ENCODE measurements at regions not wholly inside any gene's neighbourhood (a gene's known extent, or its start where the extent isn't known, plus 50 kb on each side); places are given as distances from the start of the nearest gene placed in this dataset.

- CTCF ChIA-PET: no interaction called here
- intact Hi-C loops (cut with micrococcal nuclease): no loop called here
- BruUV-seq (replicated peaks): no TSS peak
These were observed 163.4 kb upstream of the C1orf174 start for GRCh38 chr1:4063516-4063915.

DNA sequence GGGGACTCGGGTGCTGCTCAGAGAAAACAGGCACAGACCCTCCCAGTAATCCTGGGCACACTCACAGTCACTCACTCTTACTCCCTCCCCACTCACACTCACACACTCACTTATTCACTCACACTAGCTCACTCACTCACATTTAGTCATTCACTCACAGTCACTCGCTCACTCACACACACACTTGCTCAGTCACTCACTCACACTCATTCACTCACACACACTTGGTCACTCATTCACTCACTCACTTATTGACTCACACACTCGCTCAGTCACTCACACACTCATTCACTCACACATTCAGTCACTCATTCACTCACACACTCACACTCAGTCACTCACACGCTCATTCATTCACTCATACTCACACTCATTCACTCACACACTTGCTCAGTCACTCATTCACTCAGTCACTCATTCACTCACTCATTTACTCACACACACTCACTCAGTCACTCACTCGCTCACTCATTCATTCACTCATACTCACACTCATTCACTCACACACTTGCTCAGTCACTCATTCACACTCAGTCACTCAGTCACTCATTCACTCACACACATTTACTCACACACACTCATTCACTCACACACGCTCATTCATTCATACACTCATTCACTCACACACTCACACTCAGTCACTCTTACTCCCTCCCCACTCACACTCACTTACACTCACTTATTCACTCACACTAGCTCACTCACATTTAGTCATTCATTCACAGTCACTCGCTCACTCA, 164.2 kb upstream of the C1orf174 start:
- CTCF ChIA-PET: no interaction called here
- Mint-ChIP-seq H3K9me3 (ENCODE audit: unreplicated experiment) (no peaks in the 10 kb centered on the region), H3K4me3 (ENCODE audit: unreplicated experiment) (no peak overlapping the region), H3K4me1 (ENCODE audit: insufficient read depth, unreplicated experiment) (no peaks in the 10 kb centered on the region), H3K27ac (ENCODE audit: low read depth, unreplicated experiment) (no peak overlapping the region), H3K27me3 (ENCODE audit: insufficient read depth, unreplicated experiment) (no peaks in the 10 kb centered on the region), H3K36me3 (ENCODE audit: insufficient read depth, unreplicated experiment) (no peaks in the 10 kb centered on the region)
- intact Hi-C loops (cut with micrococcal nuclease): no loop called here
- no peak for TF ChIP-seq CTCF (IDR thresholded peaks at IDR 0.05; ENCODE audit: unreplicated experiment)
- POLR2A ChIA-PET: no interaction called here
- no TSS peak for BruUV-seq (replicated peaks)
- no peak for DNase-seq (ENCODE audit: unreplicated experiment)

More at GRCh38 chr1:4063516-4063915, 163.4 kb upstream of the C1orf174 start:
- Mint-ChIP-seq H3K9me3 (ENCODE audit: unreplicated experiment) (no peaks in the 10 kb centered on the region), H3K27me3 (ENCODE audit: insufficient read depth, unreplicated experiment) (no peaks in the 10 kb centered on the region), H3K27ac (ENCODE audit: low read depth, unreplicated experiment) (no peak overlapping the region), H3K36me3 (ENCODE audit: insufficient read depth, unreplicated experiment) (no peaks in the 10 kb centered on the region), H3K4me3 (ENCODE audit: unreplicated experiment) (no peak overlapping the region), H3K4me1 (ENCODE audit: insufficient read depth, unreplicated experiment) (no peaks in the 10 kb centered on the region)
- POLR2A ChIA-PET: interaction anchor here (0.7 kb wide), 1 partner anchor 605 kb away, joined by 4 read pairs; no protein-coding TSS in a partner anchor
- no peak for DNase-seq (ENCODE audit: unreplicated experiment)
- no peak for TF ChIP-seq CTCF (IDR thresholded peaks at IDR 0.05; ENCODE audit: unreplicated experiment)

DNA sequence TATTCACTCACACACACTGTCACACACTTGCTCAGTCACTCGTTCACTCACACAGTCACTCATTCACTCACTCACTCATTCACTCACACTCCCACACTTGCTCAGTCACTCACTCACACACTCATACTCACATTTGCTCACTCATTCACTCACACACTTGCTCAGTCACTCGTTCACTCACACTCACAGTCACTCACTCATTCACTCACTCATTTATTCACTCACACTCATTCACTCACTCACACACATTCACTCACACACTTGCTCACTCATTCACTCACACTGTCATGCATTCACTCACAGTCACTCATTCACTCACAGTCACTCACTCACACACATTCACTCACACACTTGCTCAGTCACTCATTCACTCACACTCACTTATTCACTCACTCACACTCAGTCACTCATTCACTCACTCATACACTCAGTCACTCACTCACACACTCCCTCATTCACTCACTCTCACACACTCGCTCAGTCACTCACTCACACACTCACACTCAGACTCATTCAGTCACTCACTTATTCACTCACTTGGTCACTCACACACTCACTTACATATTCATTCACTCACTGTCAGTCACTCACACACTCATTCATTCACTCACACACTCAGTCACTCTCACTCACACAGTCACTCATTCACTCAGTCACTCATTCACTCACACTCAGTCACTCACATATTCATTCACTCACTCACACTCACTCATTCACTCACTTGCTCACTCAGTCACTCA, 167.0 kb upstream of the C1orf174 start:
- DNase-seq (ENCODE audit: unreplicated experiment): no peak
- Mint-ChIP-seq H3K4me1 (ENCODE audit: insufficient read depth, unreplicated experiment) (no peaks in the 10 kb centered on the region), H3K27ac (ENCODE audit: low read depth, unreplicated experiment) (no peak overlapping the region), H3K4me3 (ENCODE audit: unreplicated experiment) (no peak overlapping the region), H3K9me3 (ENCODE audit: unreplicated experiment) (peaks cover 7% of the 10 kb centered on the region), H3K36me3 (ENCODE audit: insufficient read depth, unreplicated experiment) (no peaks in the 10 kb centered on the region), H3K27me3 (ENCODE audit: insufficient read depth, unreplicated experiment) (no peaks in the 10 kb centered on the region)
- no peak for TF ChIP-seq CTCF (IDR thresholded peaks at IDR 0.05; ENCODE audit: unreplicated experiment)
- POLR2A ChIA-PET: no interaction called here
- intact Hi-C loops (cut with micrococcal nuclease): no loop called here
- CTCF ChIA-PET: no interaction called here
- no TSS peak for BruUV-seq (replicated peaks)

- intact Hi-C loops (cut with micrococcal nuclease): no loop called here
- Mint-ChIP-seq H3K27me3 (ENCODE audit: insufficient read depth, unreplicated experiment) (no peaks in the 10 kb centered on the region), H3K36me3 (ENCODE audit: insufficient read depth, unreplicated experiment) (no peaks in the 10 kb centered on the region), H3K4me1 (ENCODE audit: insufficient read depth, unreplicated experiment) (no peaks in the 10 kb centered on the region), H3K27ac (ENCODE audit: low read depth, unreplicated experiment) (no peak overlapping the region), H3K4me3 (ENCODE audit: unreplicated experiment) (no peak overlapping the region), H3K9me3 (ENCODE audit: unreplicated experiment) (peaks cover 11% of the 10 kb centered on the region)
- CTCF ChIA-PET: no interaction called here
- no TSS peak for BruUV-seq (replicated peaks)
- POLR2A ChIA-PET: no interaction called here
- no peak for DNase-seq (ENCODE audit: unreplicated experiment)
- no peak for TF ChIP-seq CTCF (IDR thresholded peaks at IDR 0.05; ENCODE audit: unreplicated experiment)
These were observed 168.0 kb upstream of the C1orf174 start for GRCh38 chr1:4068076-4068475.

All from MCF 10A (cell line).